H1 (cell line): ENCODE measurements at regions not wholly inside any gene's neighbourhood (a gene's known extent, or its start where the extent isn't known, plus 50 kb on each side); places are given as distances from the start of the nearest gene placed in this dataset.

Experiments
- CTCF ChIA-PET: fragments of 300-600 bp; sonication (Branson Sonifier 250); formaldehyde crosslinking; loops from one replicate; lab custom pipeline; 2021; ENCODE audit not compliant: partially characterized antibody; lab: Charles Lee
- POLR2A ChIA-PET: fragments of 300-600 bp; sonication (Branson Sonifier 250); formaldehyde crosslinking; loops from one replicate; lab custom pipeline; 2021; ENCODE audit warnings: inconsistent platforms; ENCODE audit not compliant: partially characterized antibody; lab: Charles Lee
- DNase-seq, 2 experiments: peaks; one replicate each; pipeline versions ENCODE4 v3.0.0 to v3.0.0-alpha.2; 2010 to 2022; ENCODE audit warnings: low spot score in 2 of 2, low read depth in 1 of 2, mixed read lengths in 1 of 2
- FAIRE-seq: peaks from 2 replicates; lab custom pipeline; 2011; peaks lifted over from hg19 to GRCh38; lab: Jason Lieb, UNC
- H2AFZ ChIP-seq: 2 replicates; pipeline ENCODE4 v1.8.1; 2012; ENCODE audit warnings: low read length, inconsistent platforms
- H2AK5ac ChIP-seq: 2 replicates; pipeline ENCODE4 v1.6.1; 2013; ENCODE audit warnings: low read depth, low read length
- H2BK120ac ChIP-seq: replicated peaks from 2 replicates; pipeline ENCODE3; 2013; ENCODE audit warnings: low read depth, low read length, inconsistent platforms
- H2BK12ac ChIP-seq: 2 replicates; pipeline ENCODE4 v1.6.1; 2013; ENCODE audit warnings: low read depth, low read length
- H2BK15ac ChIP-seq: 2 replicates; pipeline ENCODE4 v1.6.1; 2013; ENCODE audit warnings: low read length
- H2BK20ac ChIP-seq: 2 replicates; pipeline ENCODE4 v1.6.1; 2013; ENCODE audit warnings: low read length
- H2BK5ac ChIP-seq: 2 replicates; pipeline ENCODE4 v1.6.1; 2013; ENCODE audit warnings: low read depth, low read length
- H3K14ac ChIP-seq: 2 replicates; pipeline ENCODE4 v1.6.1; 2013; ENCODE audit warnings: inconsistent platforms; ENCODE audit not compliant: insufficient read length
- H3K18ac ChIP-seq: 2 replicates; pipeline ENCODE4 v1.6.1; 2013; ENCODE audit warnings: low read length; ENCODE audit errors: extremely low read depth
- H3K23ac ChIP-seq: 2 replicates; pipeline ENCODE4 v1.6.1; 2013; ENCODE audit warnings: inconsistent platforms; ENCODE audit not compliant: insufficient read length
- H3K23me2 ChIP-seq: 2 replicates; pipeline ENCODE4 v1.6.1; 2013; ENCODE audit warnings: low read depth, low read length
- H3K27ac ChIP-seq: 2 replicates; pipeline ENCODE4 v1.6.1; 2011; ENCODE audit warnings: low read depth, low read length, inconsistent platforms
- H3K27me3 ChIP-seq, 4 experiments: replicated peaks in 1 of 4; 1 replicate in 1 of 4; 2 replicates in 3 of 4; pipeline versions ENCODE4 v1.6.1 to v1.8.1; 2011 to 2013; ENCODE audit warnings: low read length in 3 of 4, mild to moderate bottlenecking in 3 of 4, inconsistent platforms in 2 of 4, mixed read lengths in 2 of 4, moderate library complexity in 1 of 4; ENCODE audit not compliant: control insufficient read depth in 3 of 4, insufficient read depth in 3 of 4; ENCODE audit errors: extremely low read depth in 1 of 4
- H3K36me3 ChIP-seq, 4 experiments: 2 replicates each; pipeline versions ENCODE4 v1.6.1 to v1.8.1; 2011 to 2013; ENCODE audit warnings: mild to moderate bottlenecking in 4 of 4, low read length in 3 of 4, moderate library complexity in 2 of 4, control low read depth in 1 of 4, inconsistent platforms in 1 of 4; ENCODE audit not compliant: insufficient read depth in 4 of 4, control insufficient read depth in 2 of 4
- H3K4ac ChIP-seq: replicated peaks from 2 replicates; pipeline ENCODE3; 2013; ENCODE audit warnings: low read length, low read depth, mixed read lengths, inconsistent platforms; ENCODE audit not compliant: insufficient read length
- H3K4me1 ChIP-seq, 4 experiments: replicated peaks in 1 of 4; 1 replicate in 1 of 4; 2 replicates in 3 of 4; pipeline versions ENCODE4 v1.6.1 to v1.8.1; 2011 to 2013; ENCODE audit warnings: low read length in 3 of 4, inconsistent platforms in 2 of 4, mixed read lengths in 1 of 4; ENCODE audit not compliant: insufficient read depth in 4 of 4, control insufficient read depth in 3 of 4
- H3K4me2 ChIP-seq, 2 experiments: 2 replicates each; pipeline versions ENCODE4 v1.6.1 to v1.8.1; 2011 to 2013; ENCODE audit warnings: low read depth in 2 of 2, low read length in 2 of 2, control low read depth in 1 of 2, inconsistent platforms in 1 of 2, mild to moderate bottlenecking in 1 of 2; ENCODE audit not compliant: insufficient read depth in 1 of 2
- H3K4me3 ChIP-seq, 4 experiments: fragments of 200-600, 300-600 bp in 1 of 4; sonication (generic), shearing (Covaris generic), sonication (Bioruptor Twin) in 1 of 4; 2 replicates each; pipeline versions ENCODE4 v1.5.1 to v1.8.1; 2011 to 2016; ENCODE audit warnings: low read length in 4 of 4, low read depth in 3 of 4, control low read depth in 2 of 4, inconsistent platforms in 2 of 4, mild to moderate bottlenecking in 2 of 4, mixed read lengths in 1 of 4, moderate library complexity in 1 of 4; ENCODE audit not compliant: insufficient read depth in 2 of 4; ENCODE audit errors: extremely low read depth in 1 of 4
- H3K56ac ChIP-seq: replicated peaks from 2 replicates; pipeline ENCODE3; 2013; ENCODE audit warnings: low read depth, mild to moderate bottlenecking, mixed read lengths, low read length, inconsistent platforms; ENCODE audit not compliant: insufficient read length
- H3K79me1 ChIP-seq: 2 replicates; pipeline ENCODE4 v1.6.1; 2013; ENCODE audit warnings: low read depth, low read length, control low read depth
- H3K79me2 ChIP-seq, 2 experiments: 2 replicates each; pipeline versions ENCODE4 v1.6.1 to v1.8.1; 2012 to 2013; ENCODE audit warnings: low read length in 2 of 2, mild to moderate bottlenecking in 2 of 2, inconsistent platforms in 1 of 2; ENCODE audit not compliant: insufficient read depth in 2 of 2, control insufficient read depth in 1 of 2
- H3K9ac ChIP-seq, 4 experiments: replicated peaks in 1 of 4; 1 replicate in 1 of 4; 2 replicates in 3 of 4; pipeline versions ENCODE4 v1.6.1 to v1.8.1; 2011 to 2013; ENCODE audit warnings: low read depth in 3 of 4, low read length in 3 of 4, control low read depth in 2 of 4, mild to moderate bottlenecking in 2 of 4, moderate library complexity in 2 of 4, inconsistent platforms in 1 of 4; ENCODE audit errors: extremely low read depth in 1 of 4
- H3K9me3 ChIP-seq, 2 experiments: 2 replicates each; pipeline versions ENCODE4 v1.6.1 to v1.8.1; 2012 to 2013; ENCODE audit warnings: mild to moderate bottlenecking in 2 of 2, moderate library complexity in 2 of 2, control low read depth in 1 of 2, inconsistent platforms in 1 of 2, low read depth in 1 of 2, low read length in 1 of 2, mixed read lengths in 1 of 2; ENCODE audit not compliant: insufficient read depth in 2 of 2
- H4K20me1 ChIP-seq, 2 experiments: replicated peaks in 1 of 2; 2 replicates each; pipeline versions ENCODE3 to v1.8.1; 2011 to 2013; ENCODE audit warnings: inconsistent platforms in 2 of 2, low read length in 2 of 2, mild to moderate bottlenecking in 1 of 2; ENCODE audit not compliant: insufficient read depth in 2 of 2, control insufficient read depth in 1 of 2
- H4K5ac ChIP-seq: 2 replicates; pipeline ENCODE4 v1.6.1; 2013; ENCODE audit warnings: low read length, low read depth, mixed read lengths, inconsistent platforms; ENCODE audit not compliant: insufficient read length
- H4K8ac ChIP-seq: 2 replicates; pipeline ENCODE4 v1.8.0; 2013; ENCODE audit warnings: mild to moderate bottlenecking, moderate library complexity, low read length, inconsistent platforms; ENCODE audit not compliant: insufficient read depth; ENCODE audit errors: extremely low read depth
- H4K91ac ChIP-seq: replicated peaks from 2 replicates; pipeline ENCODE3; 2013; ENCODE audit warnings: low read length, mixed read lengths, inconsistent platforms; ENCODE audit not compliant: insufficient read length
- KDM4A ChIP-seq: IDR thresholded peaks from one replicate; pipeline ENCODE4 v1.7.1; 2012; ENCODE audit warnings: low read depth, mild to moderate bottlenecking, moderate library complexity, low read length, inconsistent platforms; ENCODE audit not compliant: severe bottlenecking
- RAD21 ChIP-seq, 2 experiments: IDR thresholded peaks in 1 of 2; conservative IDR thresholded peaks in 1 of 2; 2 replicates each; pipeline ENCODE4 v1.6.1; 2011; ENCODE audit warnings: low read depth in 2 of 2, low read length in 2 of 2, improper control_type of control experiment in 1 of 2, inconsistent platforms in 1 of 2, mild to moderate bottlenecking in 1 of 2, moderate library complexity in 1 of 2
- TEAD4 ChIP-seq: IDR thresholded peaks from 2 replicates; pipeline ENCODE4 v1.6.1; 2012; ENCODE audit warnings: low read depth, low read length, inconsistent platforms, mixed read lengths
- WGBS, 2 experiments: shearing (Covaris generic) in 1 of 2; methylation state at CpG; one replicate each; pipeline versions ENCODE4 v1.1.6 to v1.1.7; 2013 to 2015; ENCODE audit warnings: low lambda C conversion rate in 2 of 2, mixed read lengths in 2 of 2, inconsistent platforms in 1 of 2, low coverage in 1 of 2, missing lambda C conversion rate in 1 of 2; ENCODE audit not compliant: insufficient replicate concordance in 2 of 2, insufficient coverage in 1 of 2, insufficient read length in 1 of 2; ENCODE audit errors: extremely low coverage in 1 of 2, missing lambda C conversion rate in 1 of 2; 5-methylcytosine and 5-hydroxymethylcytosine counted together

DNA sequence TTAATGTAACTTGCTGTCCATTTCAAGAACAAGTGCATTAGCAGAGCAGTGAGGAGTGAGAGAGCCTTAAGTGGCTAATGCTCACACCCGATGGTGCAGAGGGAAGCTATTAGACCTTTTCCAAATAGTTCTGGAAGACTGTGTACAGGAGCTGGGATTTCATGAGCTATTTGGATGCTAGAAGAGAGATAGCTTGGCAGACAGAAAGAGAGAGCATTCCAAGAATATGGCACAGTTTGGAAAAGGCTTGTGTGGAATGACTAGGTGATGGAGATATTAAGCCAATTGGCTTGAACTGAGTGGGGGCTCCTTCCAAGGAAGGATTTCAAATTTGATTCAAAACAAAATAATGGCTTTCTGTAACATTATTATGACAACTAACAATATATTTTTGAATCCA, 1097.2 kb upstream of the TENM3 start:
- Histone ChIP-seq H2BK15ac (no peak overlapping the region), H2BK12ac (no peak overlapping the region), H3K27me3 (peaks cover 0 to 1% (median 0%) of the 10 kb centered on the region in 4 experiments; a peak in 1 of 7 replicates), H3K9me3 (no peaks in the 10 kb centered on the region), H2AK5ac (no peak overlapping the region), H3K4ac (no peak overlapping the region), H3K56ac (no peak overlapping the region), H3K4me2 (no peak overlapping the region), H3K23me2 (no peaks in the 10 kb centered on the region), H2BK5ac (no peak overlapping the region), H3K36me3 (no peaks in the 10 kb centered on the region), H4K20me1 (no peaks in the 10 kb centered on the region), H2AFZ (no peak overlapping the region), H3K23ac (no peak overlapping the region), H3K79me1 (no peaks in the 10 kb centered on the region), H4K8ac (no peak overlapping the region), H3K4me1 (no peaks in the 10 kb centered on the region), H3K18ac (no peak overlapping the region), H4K91ac (no peak overlapping the region), H2BK20ac (no peak overlapping the region), H3K9ac (no peak overlapping the region), H3K79me2 (no peaks in the 10 kb centered on the region), H3K4me3 (no peak overlapping the region), H4K5ac (no peak overlapping the region), H3K14ac (no peak overlapping the region), H3K27ac (no peak overlapping the region), H2BK120ac (no peak overlapping the region)
- 86% methylated on average over 1 of the region's 1 CpG; no CpG with 5 or more reads in 1 of the 2 experiments for WGBS, 2 experiments
- ChIA-PET POLR2A (no interaction called here), CTCF (interaction anchor here (0.7 to 6.1 kb wide), 6 partner anchors 118 to 436 kb away, joined by 3 to 83 read pairs (median 4); no protein-coding TSS in a partner anchor)
- DNase-seq (no peak), FAIRE-seq (no peak)
- TF ChIP-seq KDM4A, result no peak
- TF ChIP-seq TEAD4, result no peak
- TF ChIP-seq RAD21 (IDR thresholded peaks at IDR 0.05 in 1 of 2, conservative IDR thresholded peaks at IDR 0.05 in 1 of 2; ENCODE audit: low read depth in 2 of 2, low read length in 2 of 2), result no peak
